B cell (primary cell): ENCODE measurements at regions not wholly inside any gene's neighbourhood (a gene's known extent, or its start where the extent isn't known, plus 50 kb on each side); places are given as distances from the start of the nearest gene placed in this dataset.

ENCODE experiments used
- ATAC-seq: fragments of 200-7000 bp; cut with Tn5 transposase; one replicate; pipeline ENCODE4 v1.10.0; 2021; ENCODE audit warnings: low read depth, mild to moderate bottlenecking, moderate number of reproducible peaks, moderate library complexity
- CTCF ChIA-PET: fragments of 350-600 bp; sonication (Branson Sonifier 250); formaldehyde crosslinking; loops from one replicate; lab custom pipeline; 2021; ENCODE audit warnings: antibody characterized with exemption, inconsistent platforms; lab: Charles Lee
- POLR2A ChIA-PET: fragments of 350-600 bp; sonication (Branson Sonifier 250); formaldehyde crosslinking; loops from one replicate; lab custom pipeline; 2021; ENCODE audit warnings: antibody characterized with exemption; lab: Charles Lee
- DNase-seq: peaks from one replicate; pipeline ENCODE4 v3.0.0; 2013
- H2AFZ ChIP-seq: 2 replicates; pipeline ENCODE4 v1.6.1; 2012; ENCODE audit warnings: mild to moderate bottlenecking, low read depth, low read length; ENCODE audit not compliant: insufficient read depth, poor library complexity, severe bottlenecking
- H3K27ac ChIP-seq, 2 donors: 1 replicate in 1 of 2; 2 replicates in 1 of 2; pipeline ENCODE4 v1.5.1; 2012 to 2013; ENCODE audit warnings: low read length in 2 of 2, mild to moderate bottlenecking in 2 of 2, moderate library complexity in 1 of 2
- H3K27me3 ChIP-seq, 4 experiments: fragments of 200-600 bp in 1 of 4; sonication (generic) in 1 of 4; replicated peaks in 1 of 4; 1 replicate in 2 of 4; 2 replicates in 2 of 4; pipeline versions ENCODE4 v1.6.1 to v1.7.0; 2013 to 2016; ENCODE audit warnings: low read length in 3 of 4, mild to moderate bottlenecking in 2 of 4, mixed read lengths in 1 of 4, moderate library complexity in 1 of 4; ENCODE audit not compliant: insufficient read depth in 4 of 4, control insufficient read depth in 3 of 4; ENCODE audit errors: control extremely low read depth in 1 of 4
- H3K36me3 ChIP-seq, 2 experiments: replicated peaks in 1 of 2; 1 replicate in 1 of 2; 2 replicates in 1 of 2; pipeline versions ENCODE4 v1.6.1 to v1.7.1; 2013; ENCODE audit warnings: low read length in 1 of 2; ENCODE audit not compliant: insufficient read depth in 2 of 2, control insufficient read depth in 1 of 2; ENCODE audit errors: control extremely low read depth in 1 of 2, extremely low read depth in 1 of 2
- H3K4me1 ChIP-seq, 2 donors: fragments of 200-600 bp in 1 of 2; sonication (generic) in 1 of 2; 1 replicate in 1 of 2; 2 replicates in 1 of 2; pipeline versions ENCODE4 v1.5.1 to v1.6.1; 2013 to 2017; ENCODE audit warnings: low read length in 2 of 2; ENCODE audit not compliant: control insufficient read depth in 2 of 2, insufficient read depth in 2 of 2
- H3K4me2 ChIP-seq: replicated peaks from 2 replicates; pipeline ENCODE3; 2012; ENCODE audit warnings: mild to moderate bottlenecking, low read depth, low read length; ENCODE audit not compliant: poor library complexity, severe bottlenecking
- H3K4me3 ChIP-seq, 5 experiments: fragments of 200-600 bp in 1 of 5; sonication (generic) in 1 of 5; 1 replicate in 3 of 5; 2 replicates in 2 of 5; pipeline versions ENCODE4 v1.5.1 to v1.7.0; 2011 to 2016; ENCODE audit warnings: low read length in 4 of 5, mild to moderate bottlenecking in 4 of 5, low read depth in 2 of 5, control low read depth in 1 of 5, moderate library complexity in 1 of 5; ENCODE audit not compliant: insufficient read depth in 1 of 5; ENCODE audit errors: control extremely low read depth in 1 of 5, extremely low read depth in 1 of 5
- H3K79me2 ChIP-seq: fragments of 200-600 bp; sonication (generic); one replicate; pipeline ENCODE4 v1.6.0; 2016; ENCODE audit warnings: low read length; ENCODE audit not compliant: control insufficient read depth, insufficient read depth
- H3K9ac ChIP-seq: fragments of 200-600 bp; sonication (generic); 2 replicates; pipeline ENCODE4 v1.6.1; 2017; ENCODE audit warnings: mild to moderate bottlenecking, low read length, moderate library complexity
- H3K9me3 ChIP-seq, 3 donors: one replicate each; pipeline versions ENCODE4 v1.6.1 to v1.7.1; 2013; ENCODE audit warnings: low read length in 2 of 3; ENCODE audit not compliant: control insufficient read depth in 2 of 3, insufficient read depth in 1 of 3; ENCODE audit errors: control extremely low read depth in 1 of 3
- H4K20me1 ChIP-seq: 2 replicates; pipeline ENCODE4 v1.6.0; 2012; ENCODE audit warnings: mild to moderate bottlenecking, low read length; ENCODE audit not compliant: insufficient read depth, control insufficient read depth, poor library complexity, severe bottlenecking
- H3K27ac Mint-ChIP-seq: one replicate; pipeline ENCODE4 v1.8.0; 2021; ENCODE audit warnings: mixed read lengths
- H3K27me3 Mint-ChIP-seq: one replicate; pipeline ENCODE4 v1.8.0; 2021; ENCODE audit warnings: mixed read lengths
- H3K4me1 Mint-ChIP-seq: one replicate; pipeline ENCODE4 v1.8.0; 2021; ENCODE audit warnings: mixed read lengths
- H3K4me3 Mint-ChIP-seq: one replicate; pipeline ENCODE4 v1.8.0; 2021; ENCODE audit warnings: mixed read lengths
- H3K9me3 Mint-ChIP-seq: one replicate; pipeline ENCODE4 v1.8.0; 2022; ENCODE audit warnings: mixed read lengths; ENCODE audit not compliant: insufficient read depth
- CTCF ChIP-seq: fragments of 200-600 bp; IDR thresholded peaks from one replicate; pipeline ENCODE4 v1.8.0; 2022; ENCODE audit warnings: antibody characterized with exemption, mild to moderate bottlenecking
- EZH2 ChIP-seq: IDR thresholded peaks from 2 replicates; pipeline ENCODE4 v1.6.1; 2012; ENCODE audit warnings: borderline replicate concordance, low read depth, mild to moderate bottlenecking, moderate library complexity, low read length; ENCODE audit not compliant: insufficient read depth, poor library complexity, severe bottlenecking
- WGBS: methylation state at CpG from one replicate; pipeline ENCODE4 v1.1.5; 2013; ENCODE audit warnings: missing lambda C conversion rate; ENCODE audit not compliant: insufficient coverage; 5-methylcytosine and 5-hydroxymethylcytosine counted together
- intact Hi-C: fragments of 100-400 bp; cut with micrococcal nuclease; formaldehyde crosslinking; loops from one replicate; pipeline ENCODE4 v1.10.0; 2022

- Mint-ChIP-seq H3K27me3 (no peaks in the 10 kb centered on the region), H3K4me1 (no peaks in the 10 kb centered on the region), H3K27ac (no peak overlapping the region), H3K4me3 (no peak overlapping the region), H3K9me3 (peaks cover 5% of the 10 kb centered on the region)
- ChIA-PET CTCF (interaction anchor here (0.6 kb wide), 1 partner anchor 278 kb away, joined by 3 read pairs; no protein-coding TSS in a partner anchor), POLR2A (no interaction called here)
- DNase-seq (no peak), ATAC-seq (no peak)
- H3K79me2 ChIP-seq: no peaks in the 10 kb centered on the region
- intact Hi-C loops: no loop called here
- H3K27me3 ChIP-seq: no peaks in the 10 kb centered on the region
- no peak overlapping the region for H3K4me2 ChIP-seq
- no peak overlapping the region for H2AFZ ChIP-seq
- no peaks in the 10 kb centered on the region for H4K20me1 ChIP-seq
- no CpG with 5 or more reads among the region's 2 CpGs for WGBS
- H3K9ac ChIP-seq: no peak overlapping the region
- no peaks in the 10 kb centered on the region for H3K4me1 ChIP-seq
- H3K36me3 ChIP-seq: no peaks in the 10 kb centered on the region
- H3K9me3 ChIP-seq: peaks cover 0 to 10% (median 3%) of the 10 kb centered on the region in 3 donors
- no peak overlapping the region for H3K4me3 ChIP-seq
- TF ChIP-seq EZH2 (no peak), CTCF (no peak)
- H3K27ac ChIP-seq: no peak overlapping the region
These were observed 126.6 kb upstream of the HMHB1 start for GRCh38 chr5:143685246-143685815.

DNA sequence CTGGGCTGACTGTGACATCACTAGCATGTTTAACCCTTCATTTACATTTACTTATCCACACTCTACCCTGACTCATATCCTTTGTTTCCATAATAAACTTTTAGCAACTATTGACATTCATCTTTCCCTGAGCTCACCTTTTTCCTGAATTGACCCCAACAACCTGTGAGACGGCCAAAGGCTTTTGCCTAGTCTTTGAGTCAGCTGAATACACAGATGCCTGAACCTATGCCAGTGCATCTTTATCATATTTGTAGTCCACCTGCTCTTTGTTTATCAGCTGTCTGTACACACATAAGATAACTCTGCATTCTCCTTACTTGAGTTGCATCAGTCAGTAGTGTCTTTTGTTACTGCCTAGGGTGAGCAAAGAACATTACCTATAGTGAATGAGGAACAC, 128.5 kb upstream of the HMHB1 start:
- CTCF ChIA-PET: no interaction called here

More for the DNA sequence above, 128.5 kb upstream of the HMHB1 start:
- Mint-ChIP-seq H3K27me3 (no peaks in the 10 kb centered on the region), H3K4me1 (peaks cover 1% of the 10 kb centered on the region), H3K9me3 (no peaks in the 10 kb centered on the region), H3K4me3 (no peak overlapping the region), H3K27ac (no peak overlapping the region)
- no peak overlapping the region for H3K4me2 ChIP-seq
- no peak for ATAC-seq
- H3K9me3 ChIP-seq: no peaks in the 10 kb centered on the region
- H2AFZ ChIP-seq: no peak overlapping the region
- WGBS: 100% methylated on average over 1 of the region's 1 CpG
- no peak overlapping the region for H3K27ac ChIP-seq
- H3K79me2 ChIP-seq: no peaks in the 10 kb centered on the region
- H3K36me3 ChIP-seq: no peaks in the 10 kb centered on the region
- H3K4me1 ChIP-seq: peaks cover 0 to under 1% of the 10 kb centered on the region in 2 donors
- H3K9ac ChIP-seq: no peak overlapping the region
- TF ChIP-seq EZH2: no peak
- no peak for TF ChIP-seq CTCF
- no peak for DNase-seq
- POLR2A ChIA-PET: no interaction called here
- H3K4me3 ChIP-seq: no peak overlapping the region
- intact Hi-C loops: no loop called here
- no peaks in the 10 kb centered on the region for H3K27me3 ChIP-seq
- no peaks in the 10 kb centered on the region for H4K20me1 ChIP-seq
